Stimulated activated naive CD8-positive, alpha-beta T cell treated with anti-CD3 and anti-CD28 coated beads, Interleukin-15, amount 100 ng/mL, for 72 hours (primary cell): ENCODE measurements at regions not wholly inside any gene's neighbourhood (a gene's known extent, or its start where the extent isn't known, plus 50 kb on each side); places are given as distances from the start of the nearest gene placed in this dataset.
"Not testable (repeated sequence)": the region's sequence is repeated elsewhere in the genome, so short reads cannot be mapped to it uniquely, and the experiment has no call there.

Experiments
- ATAC-seq: fragments of 150-1000 bp; cut with Tn5 transposase; 2 replicates; pipeline ENCODE4 v1.10.0; 2021; ENCODE audit warnings: mild to moderate bottlenecking, moderate library complexity
- DNase-seq, 2 donors: peaks; one replicate each; pipeline ENCODE4 v3.0.0; 2021 to 2022
- H3K27ac Mint-ChIP-seq, 2 donors: one replicate each; pipeline ENCODE4 v1.8.0; 2022; ENCODE audit warnings: mild to moderate bottlenecking in 2 of 2, mixed read lengths in 2 of 2, moderate library complexity in 2 of 2
- H3K27me3 Mint-ChIP-seq: one replicate; pipeline ENCODE4 v1.8.0; 2022; ENCODE audit warnings: mixed read lengths
- H3K4me1 Mint-ChIP-seq: one replicate; pipeline ENCODE4 v1.8.0; 2022; ENCODE audit warnings: mild to moderate bottlenecking, mixed read lengths
- H3K4me3 Mint-ChIP-seq, 2 donors: one replicate each; pipeline ENCODE4 v1.8.0; 2022; ENCODE audit warnings: mild to moderate bottlenecking in 2 of 2, mixed read lengths in 2 of 2, moderate library complexity in 1 of 2
- H3K9me3 Mint-ChIP-seq, 2 donors: one replicate each; pipeline ENCODE4 v1.8.0; 2022; ENCODE audit warnings: mixed read lengths in 2 of 2

DNA sequence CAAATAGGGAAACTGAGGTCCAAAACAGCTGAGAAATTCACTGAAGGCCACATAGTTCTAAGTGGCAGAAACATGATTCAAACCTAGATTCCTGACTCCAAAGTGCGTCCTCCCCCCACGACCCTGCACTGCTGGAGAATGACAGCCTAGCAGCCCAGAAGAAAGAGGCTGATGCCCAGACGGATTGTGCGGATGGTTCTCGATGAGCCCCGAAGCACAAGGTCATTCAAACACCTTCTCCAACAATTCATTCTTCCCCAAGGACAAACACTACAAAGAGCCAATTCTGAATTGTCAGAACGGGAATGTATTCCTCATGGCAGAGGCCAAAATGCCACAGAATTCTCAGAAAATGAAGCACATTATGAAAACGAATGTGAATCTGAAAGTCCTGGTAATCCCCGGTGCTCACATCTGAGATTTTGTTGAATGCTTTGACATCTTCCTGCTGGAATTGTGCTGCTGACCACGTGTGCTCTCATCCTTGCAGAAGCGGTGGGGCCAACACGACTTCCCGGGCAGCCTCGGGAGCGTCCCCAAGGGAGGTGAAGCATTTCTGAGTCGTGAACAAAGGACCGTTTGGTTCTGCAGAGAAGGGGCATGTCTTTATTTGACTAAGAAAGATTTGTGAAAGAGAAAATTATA is 337.0 kb downstream of the EIPR1 start:
- Mint-ChIP-seq H3K27ac (no peak overlapping the region), H3K4me1 (no peaks in the 10 kb centered on the region), H3K27me3 (no peaks in the 10 kb centered on the region), H3K9me3 (no peaks in the 10 kb centered on the region), H3K4me3 (no peak overlapping the region)
- ATAC-seq: no peak
- DNase-seq: no peak

DNA sequence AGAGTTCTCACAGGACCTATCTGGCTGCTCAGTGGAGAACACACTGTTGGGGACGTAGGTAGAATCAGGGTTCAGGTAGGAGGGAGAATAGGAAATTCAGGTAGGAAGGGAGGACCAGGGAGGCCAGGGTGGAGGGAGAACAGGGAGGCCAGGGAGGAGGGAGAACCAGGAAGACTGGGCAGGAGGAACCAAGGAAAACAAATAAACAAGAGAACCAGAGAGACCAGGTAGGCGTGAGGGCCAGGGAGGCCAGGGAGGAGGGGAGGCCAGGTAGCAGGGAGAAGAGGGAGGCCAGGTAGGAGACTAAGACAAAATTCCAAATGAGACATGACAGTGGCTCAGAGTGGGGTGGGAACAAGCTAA is 337.6 kb downstream of the EIPR1 start:
- Mint-ChIP-seq H3K27me3 (peaks cover 4% of the 10 kb centered on the region), H3K4me1 (no peaks in the 10 kb centered on the region), H3K27ac (peak overlapping the region in 1 of 2 donors; percentile 61), H3K9me3 (no peaks in the 10 kb centered on the region), H3K4me3 (no peak overlapping the region)
- ATAC-seq: no peak
- no peak for DNase-seq

DNA sequence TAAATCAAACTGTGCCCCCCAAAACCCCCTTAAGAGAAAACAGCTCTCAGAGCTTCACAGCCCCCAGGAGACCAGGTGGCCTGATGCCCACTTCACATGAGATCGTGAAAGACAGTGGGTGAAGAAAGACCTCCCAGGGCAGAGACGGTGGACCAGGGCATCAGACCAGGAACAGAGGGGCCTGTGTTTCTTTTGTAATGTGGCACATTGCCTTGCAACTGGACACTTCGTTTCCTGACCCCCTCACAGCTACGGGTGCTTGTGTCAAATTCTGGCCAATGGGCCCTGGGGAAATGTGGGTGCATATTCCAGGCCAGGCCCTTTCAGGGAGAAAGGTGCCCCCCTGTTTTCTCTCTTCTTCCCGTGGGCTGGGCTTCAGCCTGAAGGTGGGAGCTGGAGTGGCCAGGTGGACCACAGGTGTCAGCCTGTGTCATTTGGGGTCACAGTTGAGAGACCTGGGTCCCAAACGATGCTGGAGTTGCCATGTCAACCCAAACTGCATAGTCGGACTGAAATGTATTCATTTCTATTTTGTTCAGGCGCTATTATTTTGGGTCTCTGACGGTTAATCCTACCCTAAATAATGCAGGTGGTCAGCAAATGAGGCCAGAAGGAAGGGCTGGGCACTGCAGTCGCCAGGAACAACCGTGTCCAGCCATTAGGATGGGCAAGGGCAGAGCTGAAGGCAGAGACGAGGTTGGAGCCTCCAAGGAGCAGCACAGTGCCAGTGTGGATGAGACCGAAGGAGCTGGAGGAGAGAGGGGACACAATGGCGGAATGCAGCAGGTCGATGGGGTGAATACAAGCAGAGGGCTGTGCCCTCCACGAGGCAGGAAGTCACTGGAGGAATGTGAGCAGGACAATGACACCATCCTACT is 338.2 kb downstream of the EIPR1 start:
- no peaks in the 10 kb centered on the region for H3K4me1 Mint-ChIP-seq
- H3K27me3 Mint-ChIP-seq: peaks cover 9% of the 10 kb centered on the region
- no peak overlapping the region for H3K4me3 Mint-ChIP-seq
- peak overlapping the region; percentile 55 to 61 for H3K27ac Mint-ChIP-seq
- no peaks in the 10 kb centered on the region for H3K9me3 Mint-ChIP-seq
- DNase-seq (no peak), ATAC-seq (no peak)

DNA sequence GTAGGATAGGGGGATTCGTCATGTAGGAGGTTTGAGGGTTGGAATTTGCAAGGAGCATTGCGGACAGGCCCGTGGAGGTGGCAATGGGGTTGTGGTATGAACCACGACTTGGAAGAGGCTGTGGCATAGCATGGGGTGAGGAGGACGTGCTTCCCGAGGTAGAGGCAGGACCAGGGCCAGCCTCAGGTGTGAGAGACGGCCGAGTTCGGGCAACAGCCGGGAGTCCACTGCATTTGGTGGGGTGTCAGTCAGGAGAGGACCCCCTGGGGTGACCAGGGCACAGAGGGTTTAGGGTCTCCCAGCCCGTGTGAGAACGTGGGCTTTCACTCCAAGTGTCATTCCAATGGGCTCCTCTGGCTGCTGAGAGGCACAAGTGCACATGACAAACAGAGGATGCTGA is 339.0 kb downstream of the EIPR1 start:
- H3K27ac Mint-ChIP-seq: no peak overlapping the region
- DNase-seq (no peak), ATAC-seq (no peak)
- H3K4me1 Mint-ChIP-seq: no peaks in the 10 kb centered on the region
- no peak overlapping the region for H3K4me3 Mint-ChIP-seq
- H3K9me3 Mint-ChIP-seq: no peaks in the 10 kb centered on the region
- H3K27me3 Mint-ChIP-seq: peaks cover 9% of the 10 kb centered on the region

DNA sequence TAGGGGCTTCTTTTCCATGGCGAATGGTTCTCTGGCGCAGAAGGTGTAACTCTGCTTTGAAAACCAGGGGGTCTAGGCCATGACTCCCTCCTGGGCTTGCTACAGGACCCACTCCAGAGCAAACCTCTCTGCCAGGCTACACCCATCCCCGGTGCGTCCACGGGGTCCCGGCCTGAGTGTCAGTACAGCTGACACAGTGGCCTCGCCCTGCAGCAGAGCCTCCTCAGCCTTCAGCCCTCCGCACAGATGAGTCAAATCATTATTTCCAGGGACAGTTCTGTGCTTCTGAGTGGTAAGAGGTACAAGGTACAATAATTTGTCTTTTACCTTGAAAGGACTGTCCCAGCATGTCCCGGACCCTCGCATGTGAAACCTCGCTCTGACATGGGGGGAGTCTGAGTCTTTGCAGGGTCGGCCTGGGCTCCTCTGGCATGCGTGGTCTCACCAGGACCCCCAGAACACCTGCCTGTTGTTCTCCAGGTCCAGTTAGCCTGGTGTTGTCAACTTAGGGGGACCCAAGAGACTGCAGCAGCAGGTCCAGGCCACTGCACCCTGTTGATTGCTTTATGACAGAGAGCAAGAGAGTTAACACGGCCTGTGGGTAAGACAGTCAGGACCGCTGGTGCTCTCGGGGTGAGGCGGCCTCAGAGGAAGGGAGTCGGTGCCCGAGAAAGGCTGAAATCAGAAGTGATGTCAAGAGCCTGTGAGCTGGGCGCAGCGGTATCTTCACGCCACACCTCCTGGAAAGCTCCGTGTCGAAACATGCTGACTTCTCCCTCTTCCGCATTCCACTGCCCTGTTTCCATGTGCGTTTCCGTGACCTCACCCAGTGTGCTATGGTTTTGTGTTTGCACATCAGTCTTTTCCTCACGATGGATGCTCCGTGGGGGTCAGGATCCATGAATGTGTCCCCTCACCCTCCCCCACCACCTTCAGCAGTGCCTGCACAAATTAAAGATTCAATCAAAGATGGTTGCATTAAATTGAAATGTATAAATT is 340.1 kb downstream of the EIPR1 start:
- Mint-ChIP-seq H3K9me3 (peaks cover 0 to 8% of the 10 kb centered on the region in 2 donors), H3K4me1 (no peaks in the 10 kb centered on the region), H3K27ac (peak overlapping the region in 1 of 2 donors; percentile 29), H3K27me3 (peaks cover 9% of the 10 kb centered on the region), H3K4me3 (no peak overlapping the region)
- ATAC-seq (no peak), DNase-seq (no peak)

DNA sequence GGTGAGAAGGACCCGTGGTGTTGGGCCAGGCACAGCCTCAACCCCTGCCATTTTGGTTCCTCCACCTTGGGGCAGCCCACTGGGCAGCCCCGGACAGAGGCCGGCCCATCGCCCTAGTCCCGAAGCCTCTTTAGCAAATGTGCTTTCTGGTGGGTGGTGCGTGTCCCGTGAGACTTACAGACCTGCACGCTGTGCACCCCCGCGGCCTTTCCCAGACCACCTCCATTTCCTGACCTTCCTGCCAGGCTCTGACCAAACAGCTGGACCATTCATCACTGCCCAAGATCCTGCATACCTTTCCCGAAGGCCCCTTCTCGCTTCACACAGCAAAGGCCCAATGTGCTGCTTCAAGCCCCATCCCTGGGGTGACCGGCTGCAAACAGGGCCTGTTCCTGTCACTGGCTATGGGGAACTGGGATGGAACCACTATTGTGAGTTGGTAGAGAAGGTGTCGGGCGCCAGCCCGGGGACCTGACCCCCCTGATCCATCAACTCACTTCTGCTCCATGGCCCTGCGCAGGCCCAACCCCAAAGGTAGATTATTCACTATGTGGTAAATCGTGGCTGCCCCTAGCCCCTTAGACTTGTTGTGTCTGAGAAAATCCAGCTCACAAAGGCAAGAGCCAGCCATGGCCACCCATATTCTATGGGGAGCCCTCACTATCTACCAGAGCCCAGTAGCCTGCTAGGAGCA is 341.0 kb downstream of the EIPR1 start:
- no peak for DNase-seq
- no peak for ATAC-seq
- H3K9me3 Mint-ChIP-seq: peaks cover 0 to 8% of the 10 kb centered on the region in 2 donors
- H3K4me3 Mint-ChIP-seq: no peak overlapping the region
- peak overlapping the region in 1 of 2 donors; percentile 15 for H3K27ac Mint-ChIP-seq
- H3K27me3 Mint-ChIP-seq: peaks cover 9% of the 10 kb centered on the region
- no peaks in the 10 kb centered on the region for H3K4me1 Mint-ChIP-seq

DNA sequence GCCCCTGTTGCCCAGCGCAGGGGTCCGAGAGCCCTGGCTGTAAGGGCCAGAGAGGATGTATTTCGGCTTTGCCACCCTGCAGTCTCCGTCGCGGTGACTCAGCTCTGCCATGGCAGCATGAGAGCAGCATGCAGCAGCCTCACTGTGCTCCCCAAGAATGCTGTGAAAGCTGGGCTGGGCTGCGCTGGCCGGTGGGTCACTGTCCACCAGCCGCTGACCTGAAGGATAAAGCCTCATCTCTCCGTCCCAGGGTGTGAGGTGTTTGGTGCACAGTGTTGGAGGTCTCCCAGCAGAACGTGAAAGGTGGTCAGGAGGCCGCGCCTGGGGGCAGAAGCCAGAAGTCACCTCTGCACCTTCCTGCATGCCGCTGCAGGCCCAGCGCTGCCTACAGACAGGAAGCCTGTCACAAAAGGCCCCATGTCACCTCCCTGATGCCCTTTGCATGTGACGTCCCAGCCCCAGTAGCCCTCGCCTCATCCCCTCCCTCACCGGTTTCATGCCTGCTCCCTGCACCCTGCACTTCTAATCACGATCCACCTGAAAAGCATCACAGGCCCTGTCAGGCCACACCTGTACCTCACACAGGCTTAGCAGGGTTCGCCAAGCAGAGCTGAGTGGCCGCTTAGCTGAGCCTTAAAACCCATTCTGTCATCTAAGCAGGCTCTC is 342.1 kb downstream of the EIPR1 start:
- peaks cover 0 to 11% of the 10 kb centered on the region in 2 donors for H3K9me3 Mint-ChIP-seq
- no peak overlapping the region for H3K4me3 Mint-ChIP-seq
- no peak overlapping the region for H3K27ac Mint-ChIP-seq
- DNase-seq: no peak
- peaks cover 9% of the 10 kb centered on the region for H3K27me3 Mint-ChIP-seq
- ATAC-seq: peak; percentile 4
- H3K4me1 Mint-ChIP-seq: no peaks in the 10 kb centered on the region

DNA sequence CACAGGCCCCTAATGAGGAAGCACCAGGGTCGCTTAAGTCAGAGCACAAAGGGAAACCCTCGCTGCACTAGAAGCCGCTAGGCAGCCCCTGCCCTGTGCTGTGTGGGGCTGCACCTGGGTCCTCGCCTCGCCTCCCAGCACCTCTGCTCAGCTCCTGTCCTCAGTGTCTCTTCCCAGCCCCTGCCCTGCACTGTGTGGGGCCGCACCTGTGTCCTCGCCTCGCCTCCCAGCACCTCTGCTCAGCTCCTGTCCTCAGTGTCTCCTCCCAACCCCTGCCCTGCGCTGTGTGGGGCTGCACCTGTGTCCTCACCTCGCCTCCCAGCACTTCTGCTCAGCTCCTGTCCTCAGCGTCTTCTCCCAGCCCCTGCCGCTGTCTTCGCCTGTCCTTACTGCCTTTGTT is 342.8 kb downstream of the EIPR1 start:
- ATAC-seq (peak; percentile 49), DNase-seq (no peak)
- Mint-ChIP-seq H3K27ac (no peak overlapping the region), H3K4me1 (no peaks in the 10 kb centered on the region), H3K27me3 (peaks cover 9% of the 10 kb centered on the region), H3K9me3 (peaks cover 0 to 17% of the 10 kb centered on the region in 2 donors), H3K4me3 (no peak overlapping the region)

DNA sequence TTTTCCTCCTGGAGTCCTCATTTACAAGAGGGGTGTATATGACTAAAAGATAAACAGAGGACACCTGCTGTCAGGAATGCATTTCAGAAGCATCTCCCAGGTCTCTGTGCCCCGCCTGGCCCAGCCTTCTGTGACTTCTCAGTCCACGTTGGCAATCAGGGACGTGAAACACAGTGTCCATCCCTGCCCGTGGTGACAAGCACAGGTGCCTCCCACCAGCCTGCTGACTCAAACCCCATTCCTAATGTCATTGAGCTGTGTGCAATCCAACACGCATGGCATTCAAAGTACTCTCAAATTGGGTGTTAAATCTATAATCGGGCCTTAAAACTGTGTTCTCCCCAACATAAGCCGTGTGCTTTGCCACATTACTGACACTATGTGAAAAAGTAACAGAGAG is 343.2 kb downstream of the EIPR1 start:
- H3K4me1 Mint-ChIP-seq: no peaks in the 10 kb centered on the region
- peaks cover 0 to 20% of the 10 kb centered on the region in 2 donors for H3K9me3 Mint-ChIP-seq
- no peak for ATAC-seq
- no peak overlapping the region for H3K4me3 Mint-ChIP-seq
- DNase-seq: no peak
- peaks cover 9% of the 10 kb centered on the region for H3K27me3 Mint-ChIP-seq
- H3K27ac Mint-ChIP-seq: no peak overlapping the region

DNA sequence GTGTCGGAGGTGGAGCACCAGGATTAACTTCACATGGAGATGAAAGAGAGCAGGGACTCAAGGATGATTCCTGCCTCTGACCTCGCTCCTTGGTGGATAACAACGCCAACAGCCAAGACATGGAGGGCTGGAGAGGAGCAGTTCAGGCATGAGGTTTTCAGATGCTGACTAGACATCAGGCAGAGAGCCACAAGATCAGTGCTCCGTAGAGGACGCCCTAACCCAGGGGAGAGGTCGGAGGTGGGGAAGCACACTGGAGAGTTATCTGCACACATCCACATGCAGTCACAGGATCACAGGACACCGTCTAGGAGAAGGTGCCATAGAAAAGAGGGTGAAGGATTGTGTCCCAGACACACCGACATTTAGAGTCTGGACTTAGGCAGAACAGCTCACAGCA is 344.3 kb downstream of the EIPR1 start:
- Mint-ChIP-seq H3K4me1 (no peaks in the 10 kb centered on the region), H3K27ac (peak overlapping the region in 1 of 2 donors; percentile 27), H3K9me3 (peaks cover 0 to 20% of the 10 kb centered on the region in 2 donors), H3K27me3 (peaks cover 9% of the 10 kb centered on the region), H3K4me3 (no peak overlapping the region)
- DNase-seq: no peak
- ATAC-seq: no peak

DNA sequence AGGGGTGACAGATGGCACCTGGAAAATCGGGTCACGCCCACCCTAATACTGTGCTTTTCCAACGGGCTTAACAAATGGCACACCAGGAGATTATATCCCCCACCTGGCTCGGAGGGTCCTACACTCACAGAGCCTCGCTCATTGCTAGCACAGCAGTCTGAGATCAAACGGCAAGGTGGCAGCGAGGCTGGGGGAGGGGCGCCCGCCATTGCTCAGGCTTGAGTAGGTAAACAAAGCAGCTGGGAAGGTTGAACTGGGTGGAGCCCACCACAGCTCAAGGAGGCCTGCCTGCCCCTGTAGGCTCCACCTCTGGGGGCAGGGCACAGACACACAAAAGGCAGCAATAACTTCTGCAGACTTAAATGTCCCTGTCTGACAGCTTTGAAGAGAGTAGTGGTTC is 346.8 kb downstream of the EIPR1 start:
- DNase-seq, H3K4me3 Mint-ChIP-seq, H3K27ac Mint-ChIP-seq, ATAC-seq, H3K4me1 Mint-ChIP-seq: not testable (repeated sequence)
- H3K9me3 Mint-ChIP-seq: peaks cover 5 to 20% of the 10 kb centered on the region in 2 donors
- H3K27me3 Mint-ChIP-seq: peaks cover 18% of the 10 kb centered on the region

DNA sequence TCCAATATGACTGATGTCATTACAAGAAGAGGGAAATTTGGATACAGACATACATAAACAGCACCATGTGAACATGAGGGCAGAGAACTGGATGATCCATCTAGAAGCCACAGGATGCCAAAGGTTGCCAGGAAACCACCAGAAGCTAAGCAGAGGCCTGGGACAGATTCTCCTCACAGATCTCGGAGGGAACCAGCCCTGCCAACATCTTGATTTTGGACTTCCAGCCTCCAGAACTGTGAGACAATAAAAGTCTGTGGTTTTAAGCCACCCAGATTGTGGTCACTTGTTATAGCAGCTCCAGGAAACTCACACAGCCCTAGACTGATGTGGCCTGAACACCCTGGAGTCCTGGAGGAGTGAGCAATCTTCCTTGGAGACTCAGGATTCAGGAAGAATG is 351.6 kb downstream of the EIPR1 start:
- Mint-ChIP-seq H3K4me3 (no peak overlapping the region), H3K27ac (no peak overlapping the region), H3K27me3 (peaks cover 25% of the 10 kb centered on the region), H3K4me1 (no peaks in the 10 kb centered on the region), H3K9me3 (peaks cover 5 to 12% of the 10 kb centered on the region in 2 donors)
- no peak for ATAC-seq
- DNase-seq: no peak

DNA sequence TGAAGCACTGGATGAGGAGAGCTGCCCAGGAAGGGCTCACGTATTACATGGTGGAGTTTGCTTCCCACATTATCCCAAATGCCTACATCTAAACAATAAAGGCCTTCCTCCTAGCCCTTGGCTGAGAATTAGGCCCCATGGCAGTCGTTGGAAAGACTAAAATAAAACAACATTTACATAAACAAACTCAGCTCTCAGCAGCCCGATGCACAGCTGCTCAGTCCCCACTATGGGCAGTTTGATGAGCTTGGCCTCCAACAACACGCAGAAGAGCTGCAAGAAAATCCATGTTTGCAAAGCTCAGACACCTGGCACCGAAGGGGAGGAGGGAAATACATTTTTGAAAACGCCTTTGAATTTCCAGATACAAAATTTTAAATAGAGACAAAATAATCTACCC is 352.4 kb downstream of the EIPR1 start:
- peaks cover 30% of the 10 kb centered on the region for H3K27me3 Mint-ChIP-seq
- no peak overlapping the region for H3K4me3 Mint-ChIP-seq
- H3K9me3 Mint-ChIP-seq: peaks cover 5 to 7% of the 10 kb centered on the region in 2 donors
- ATAC-seq: no peak
- H3K4me1 Mint-ChIP-seq: no peaks in the 10 kb centered on the region
- no peak overlapping the region for H3K27ac Mint-ChIP-seq
- no peak for DNase-seq

DNA sequence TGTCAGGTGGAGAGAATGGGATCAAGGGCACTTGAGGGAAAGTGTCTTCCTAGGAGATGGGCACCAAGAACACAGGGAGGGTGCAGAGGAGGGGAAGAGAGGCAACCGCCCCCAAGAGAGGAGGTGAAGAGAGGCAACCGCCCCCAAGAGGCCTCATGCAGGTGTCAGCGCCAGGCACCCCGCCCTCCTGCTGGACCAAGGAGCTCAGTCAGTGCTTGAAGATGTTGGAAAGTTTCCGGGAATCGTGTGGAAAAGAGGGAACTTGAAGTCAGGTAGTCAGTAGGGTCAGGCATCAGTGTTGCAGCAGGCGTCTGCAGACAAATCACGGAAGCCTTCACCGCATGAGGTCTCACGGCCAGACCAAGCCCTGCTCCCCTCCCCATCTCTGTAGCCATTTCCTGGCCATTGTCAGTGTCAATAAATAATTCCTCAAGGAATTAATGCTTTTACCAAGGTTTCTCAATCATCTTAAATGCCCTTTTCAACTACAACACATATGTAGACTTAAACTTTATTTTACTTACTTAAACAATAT is 353.1 kb downstream of the EIPR1 start:
- ATAC-seq (no peak), DNase-seq (no peak)
- Mint-ChIP-seq H3K9me3 (peaks cover 0 to 5% of the 10 kb centered on the region in 2 donors), H3K27ac (no peak overlapping the region), H3K4me3 (no peak overlapping the region), H3K27me3 (peaks cover 33% of the 10 kb centered on the region), H3K4me1 (no peaks in the 10 kb centered on the region)
